ENCODE measurements at regions not wholly inside any gene's neighbourhood (a gene's known extent, or its start where the extent isn't known, plus 50 kb on each side); places are given as distances from the start of the nearest gene placed in this dataset.

DNA sequence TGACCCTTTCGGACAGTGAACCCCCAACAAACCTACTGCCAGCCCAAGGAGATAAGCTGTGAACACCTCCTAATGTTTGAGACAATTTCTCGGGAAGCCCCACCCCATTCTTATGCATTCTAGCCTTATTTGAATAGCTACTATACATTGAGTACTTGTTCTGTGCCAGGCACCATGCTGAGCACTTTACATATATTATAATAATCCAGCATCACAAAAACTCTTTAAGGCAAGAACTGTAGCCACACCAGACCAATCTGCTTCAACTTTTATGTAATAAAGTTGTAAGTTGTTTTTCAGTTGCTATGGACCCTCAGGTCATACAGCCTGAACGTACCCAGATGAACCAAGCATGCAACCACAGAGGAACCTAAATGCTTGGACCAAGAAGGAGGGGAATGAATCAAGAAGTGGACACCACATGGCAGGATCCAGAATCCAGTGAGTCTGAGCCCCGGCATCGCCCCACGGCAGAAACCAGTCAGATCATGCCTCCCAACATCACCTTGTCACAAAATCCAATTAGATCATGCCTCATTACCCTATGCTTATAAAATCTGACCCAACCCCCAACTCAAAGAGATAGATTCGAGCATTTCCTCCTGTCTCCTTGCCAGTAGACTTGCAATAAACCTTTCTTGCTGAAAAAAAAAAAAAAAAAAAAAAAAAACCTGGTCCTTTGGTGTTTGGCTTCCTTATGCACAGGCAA is 225.0 kb downstream of the QDPR start:
- DNase-seq, result no peak

DNA sequence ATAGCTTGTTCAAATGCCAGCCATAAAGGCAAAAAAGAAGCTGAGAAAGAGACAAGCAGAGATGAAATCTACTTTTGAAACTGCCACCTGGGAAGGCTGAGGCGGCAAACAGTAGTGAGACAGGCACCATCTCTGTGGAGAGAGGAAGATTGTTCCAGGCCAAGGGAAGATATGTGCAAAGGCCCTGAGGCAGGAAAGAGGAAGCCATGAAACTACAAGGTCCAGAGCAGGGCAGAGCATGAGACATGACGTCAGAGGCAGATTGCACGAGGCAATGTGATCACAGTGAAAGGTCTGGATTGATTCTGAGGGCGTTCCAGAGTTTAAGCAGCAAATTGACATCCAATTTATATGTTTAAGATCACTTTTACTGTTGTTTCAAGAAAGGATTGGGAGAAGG is 226.1 kb downstream of the QDPR start:
- no peak for DNase-seq

DNA sequence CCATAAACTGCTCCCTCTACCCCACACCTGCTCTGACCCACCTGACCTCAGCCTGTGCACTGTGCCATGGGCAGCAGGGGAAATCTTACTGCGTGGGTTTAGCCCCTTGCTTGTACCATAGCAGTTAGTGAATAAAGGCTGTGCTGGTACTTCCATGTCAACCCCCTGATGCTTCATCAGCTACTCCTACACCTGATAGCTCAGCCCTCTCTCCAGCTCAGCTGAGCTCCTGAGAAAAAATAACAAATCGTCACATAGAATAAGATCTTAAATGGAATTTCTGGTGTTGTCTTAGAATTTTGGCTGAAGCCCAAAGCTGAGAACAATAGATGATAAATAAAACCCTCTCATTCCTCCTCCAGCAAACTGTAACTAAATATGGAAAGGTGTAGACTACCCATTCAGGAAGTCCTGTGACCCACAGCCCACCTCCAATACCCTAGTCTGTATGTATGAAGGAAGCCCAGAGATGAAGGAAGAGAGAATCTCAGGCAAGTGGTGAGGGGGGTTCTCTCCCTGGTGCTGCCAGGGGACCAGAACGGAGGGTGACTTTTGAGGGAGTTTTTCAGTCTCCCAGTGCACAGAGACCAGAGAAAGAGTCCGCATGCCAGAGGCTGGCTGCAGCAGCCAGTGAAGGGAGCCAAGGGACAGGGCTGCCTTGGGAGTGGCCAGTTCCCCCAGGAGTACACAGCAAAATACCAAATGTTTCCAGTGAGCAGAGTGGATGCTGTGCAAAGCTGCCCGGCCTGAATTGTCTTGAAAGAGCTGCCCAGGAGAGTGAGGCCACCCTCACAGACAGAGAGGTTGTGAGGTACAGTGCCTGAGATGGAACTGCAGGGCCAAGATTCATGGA is 227.3 kb downstream of the QDPR start:
- DNase-seq, result no peak

DNA sequence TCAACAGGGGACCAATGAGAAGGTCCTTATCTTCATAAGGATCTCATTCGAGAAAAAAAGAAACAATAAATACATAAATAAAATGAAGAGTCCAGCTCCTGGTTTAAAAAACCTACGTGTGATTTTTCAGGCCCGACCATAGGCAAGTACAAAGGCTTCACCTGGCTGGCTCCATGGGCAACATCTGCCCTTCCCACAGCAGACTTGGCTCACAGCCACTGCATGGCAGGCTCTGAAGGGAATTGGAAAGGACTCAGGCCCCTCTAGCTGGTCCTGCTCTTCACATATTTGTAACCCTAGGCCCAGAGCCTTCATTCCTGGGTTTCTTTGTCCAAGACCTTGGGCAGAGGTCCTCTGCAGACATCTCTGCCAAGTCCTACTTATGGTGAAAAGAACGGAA is 228.1 kb downstream of the QDPR start:
- no peak for DNase-seq

DNA sequence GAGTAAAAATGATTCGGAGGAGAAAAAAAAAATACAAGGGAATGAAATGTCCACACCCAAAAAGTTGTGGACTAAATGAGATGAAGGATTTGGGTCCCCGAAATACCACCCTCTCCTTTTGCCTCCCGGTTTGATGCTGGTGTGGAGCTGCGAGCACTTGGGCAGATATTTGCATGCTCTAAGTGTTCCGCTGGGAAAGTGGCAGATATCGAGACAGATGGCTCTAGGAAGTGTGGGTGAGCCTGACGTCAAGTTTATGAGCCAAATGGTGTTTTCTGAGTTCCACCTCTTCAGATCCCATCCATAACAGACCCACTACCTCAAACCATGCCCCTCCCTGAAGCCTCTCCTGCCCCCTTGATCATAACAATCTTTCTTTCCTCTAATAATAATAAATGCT is 228.6 kb downstream of the QDPR start:
- DNase-seq, result no peak

DNA sequence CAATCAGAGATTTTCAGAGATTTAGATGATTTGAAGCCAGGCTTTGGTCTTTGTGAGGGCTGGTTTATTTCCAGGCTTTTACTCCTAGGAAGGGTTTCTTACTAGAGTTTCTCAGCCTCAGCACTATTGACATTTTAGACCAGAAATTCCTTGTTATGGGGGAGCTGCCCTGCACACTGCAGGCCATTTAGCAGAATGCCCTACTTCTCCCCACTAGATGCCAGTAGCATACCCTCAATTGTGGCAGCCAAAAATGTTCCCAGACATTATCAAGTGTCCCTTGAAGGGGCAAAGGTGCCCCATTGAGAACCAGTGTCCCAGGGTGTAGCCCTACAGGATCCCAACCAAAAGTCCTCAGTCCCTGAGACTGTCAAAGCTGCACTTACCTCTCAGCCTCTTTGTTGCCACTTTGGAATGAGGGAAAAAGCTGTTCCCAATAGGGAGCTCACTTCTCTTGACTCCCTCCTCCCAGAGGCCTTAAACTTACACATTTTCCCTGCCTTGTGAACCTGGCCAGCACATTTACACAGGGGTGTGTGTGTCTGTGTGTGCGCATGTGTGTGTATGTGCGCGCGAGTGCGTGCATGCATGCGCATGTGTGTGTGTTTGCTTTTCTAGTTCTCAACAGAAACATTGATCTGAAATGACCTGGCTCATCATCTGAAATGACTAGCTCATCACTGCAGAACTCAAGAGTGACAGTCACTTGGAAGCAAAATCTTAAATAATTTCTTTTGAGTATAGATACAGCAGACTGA is 231.4 kb downstream of the QDPR start:
- DNase-seq, result no peak

DNA sequence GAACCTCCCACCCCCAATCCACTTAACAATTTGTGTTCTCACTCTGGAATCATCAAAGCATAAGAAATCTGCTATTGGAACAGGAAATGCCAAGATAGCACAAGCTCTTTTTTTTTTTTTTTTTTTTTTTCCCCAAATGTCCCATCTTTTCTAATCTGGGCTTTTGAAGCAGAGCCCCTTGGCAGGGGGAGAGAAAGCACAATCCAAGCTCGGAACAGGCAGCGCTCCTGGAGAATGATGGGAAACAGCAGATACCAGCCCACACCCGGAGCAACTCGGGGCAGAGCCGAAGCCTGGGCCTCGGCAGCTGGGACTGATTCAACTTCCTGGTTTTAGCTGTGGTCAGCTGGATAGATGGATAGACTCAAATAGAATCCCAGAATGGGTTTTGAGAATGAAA is 235.1 kb downstream of the QDPR start:
- no peak for DNase-seq

DNA sequence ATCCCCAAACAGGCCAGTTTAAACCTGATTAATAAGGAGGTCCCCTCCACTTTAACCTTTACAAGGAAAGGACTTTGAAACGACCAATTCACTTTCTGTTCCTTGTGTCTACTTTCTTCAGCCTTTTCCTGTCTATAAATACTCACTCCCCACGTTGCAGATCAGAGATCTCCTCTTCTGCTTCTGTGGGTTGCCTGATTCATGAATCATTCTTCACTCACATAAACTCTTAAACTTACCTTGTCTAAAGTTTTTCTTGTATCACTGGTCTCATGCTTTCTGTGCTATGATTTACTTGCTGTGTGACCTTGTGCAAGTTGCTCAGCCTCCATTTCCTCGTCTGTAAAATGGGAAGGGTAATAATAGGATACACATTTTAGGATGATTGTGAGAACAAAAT is 236.1 kb downstream of the QDPR start:
- no peak for DNase-seq

DNA sequence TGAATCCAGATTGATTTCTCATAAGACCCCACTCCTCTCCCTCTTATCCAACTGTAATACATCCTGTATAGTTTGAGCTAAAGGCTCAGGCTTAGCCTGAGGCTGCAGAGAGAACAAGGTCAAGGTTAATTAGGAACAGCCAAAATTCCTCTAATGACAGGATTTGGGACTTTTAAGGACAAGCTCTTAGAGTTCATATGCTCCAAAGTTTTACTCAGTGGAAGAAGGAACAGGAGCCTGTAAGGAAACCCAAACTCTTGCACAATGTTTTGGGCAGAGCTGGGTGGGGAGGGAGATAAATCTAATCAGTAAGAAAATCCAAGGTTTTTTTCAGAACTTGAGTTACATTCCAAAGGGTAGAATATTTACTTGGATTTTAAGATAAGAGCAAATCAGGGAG is 238.8 kb downstream of the QDPR start:
- DNase-seq, result no peak

DNA sequence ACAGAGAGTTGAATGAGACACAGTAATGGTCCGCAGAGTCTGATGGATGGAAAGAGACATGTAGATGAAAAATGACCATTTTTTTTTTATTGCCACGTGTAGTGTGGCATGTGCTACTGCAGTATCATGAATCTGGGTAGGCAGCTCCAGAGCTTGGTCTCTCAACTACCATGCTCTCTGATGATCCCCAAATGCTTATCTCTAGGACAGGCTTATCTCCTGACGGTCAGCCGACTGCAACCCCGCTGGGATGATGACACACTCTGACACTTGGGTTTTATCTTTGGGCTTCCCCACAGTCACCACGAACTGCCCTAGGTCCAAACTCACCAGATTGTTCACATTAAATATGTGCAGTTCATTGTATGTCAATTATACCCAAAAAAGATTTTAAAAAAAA is 239.7 kb downstream of the QDPR start:
- peak; percentile 22 for DNase-seq

DNA sequence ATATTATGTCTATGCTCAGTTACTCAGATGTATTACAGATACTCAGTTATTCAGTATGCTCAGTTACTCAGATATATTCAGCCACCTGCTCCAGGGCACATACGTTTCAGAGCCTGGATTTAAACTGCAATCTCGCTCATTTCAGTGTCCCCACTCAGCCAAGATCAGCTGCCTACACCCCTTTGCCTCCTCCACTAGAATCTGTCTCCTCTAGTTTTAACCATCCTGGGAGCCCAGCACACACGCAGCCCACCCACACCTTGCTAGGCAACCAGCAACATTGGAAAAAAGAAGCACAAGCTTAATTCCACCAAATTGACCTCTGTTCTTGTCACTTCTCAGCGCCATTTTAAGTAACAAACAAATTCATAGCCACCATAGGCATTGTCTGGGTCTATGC is 246.2 kb downstream of the QDPR start:
- DNase-seq, result no peak

DNA sequence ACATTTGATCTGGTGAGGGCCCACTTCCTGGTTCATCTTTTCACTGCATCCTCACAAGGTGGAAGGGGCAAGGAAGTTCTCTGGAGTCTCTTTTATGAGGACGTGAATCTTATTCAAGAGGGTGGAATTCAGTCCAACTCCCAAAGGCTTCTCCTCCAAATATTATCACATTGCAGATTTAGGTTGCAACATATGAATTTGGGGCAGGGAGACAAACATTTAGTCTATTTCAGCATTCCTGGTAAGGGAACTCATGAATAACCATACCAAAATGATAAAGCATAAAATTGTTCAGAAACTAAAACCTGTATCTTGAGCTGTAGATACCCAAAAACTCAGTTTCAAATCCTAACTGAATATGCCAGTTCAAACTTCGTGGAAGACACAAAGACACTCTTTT is 246.8 kb downstream of the QDPR start:
- no peak for DNase-seq

DNA sequence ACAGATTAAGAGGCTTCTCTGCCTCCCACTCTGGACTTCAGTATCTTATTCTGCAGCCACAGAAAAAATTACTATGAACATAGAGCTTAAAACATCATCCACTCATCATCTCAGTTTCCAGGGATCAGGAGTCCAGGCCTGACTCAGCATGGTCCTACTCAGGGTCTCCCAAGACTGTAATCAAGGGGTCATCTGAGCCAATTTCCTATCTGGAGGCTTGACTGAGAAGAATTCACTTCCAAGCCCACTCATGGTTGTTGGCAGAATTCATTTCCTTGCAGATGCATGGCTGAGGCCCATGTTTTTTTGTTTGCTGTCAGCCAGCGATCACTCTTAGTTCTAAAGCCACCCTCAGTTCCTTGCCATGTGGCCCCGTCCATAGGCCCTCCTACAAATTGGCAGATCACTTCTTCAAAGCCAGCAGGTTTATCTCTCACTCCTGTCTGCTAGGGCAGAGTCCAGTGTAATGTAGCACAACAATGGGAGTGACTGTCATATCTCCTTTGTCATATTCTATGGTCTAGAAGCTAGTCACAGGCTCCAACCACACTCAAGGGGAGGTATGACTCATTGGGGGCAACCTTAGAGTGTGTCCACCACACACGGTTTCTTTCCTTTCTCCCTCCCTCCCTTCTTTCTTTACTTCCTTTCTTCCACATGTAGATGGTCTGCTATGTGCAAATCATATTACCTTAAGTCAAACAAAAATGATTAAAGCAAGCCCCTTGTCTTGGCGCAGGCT is 251.6 kb downstream of the QDPR start:
- DNase-seq, result no peak

DNA sequence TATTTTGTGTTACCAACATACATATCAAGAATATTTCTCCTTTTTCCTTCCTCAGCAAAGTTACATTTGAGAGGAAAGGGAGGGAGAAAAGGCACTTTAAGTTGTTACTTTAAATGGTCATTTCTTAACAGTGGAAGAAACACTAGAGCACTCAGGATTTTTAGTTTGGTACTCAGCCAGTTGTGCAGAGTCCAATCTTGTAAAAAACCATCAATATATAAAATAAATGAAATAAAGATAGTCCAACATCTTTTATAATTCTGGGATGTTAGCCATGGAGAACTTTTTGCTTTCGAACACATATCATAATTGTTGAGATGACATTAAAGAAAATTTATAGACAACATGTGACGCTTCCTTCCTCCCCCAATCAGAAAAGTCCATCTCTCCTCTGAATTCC is 253.8 kb downstream of the QDPR start:
- DNase-seq, result no peak

DNA sequence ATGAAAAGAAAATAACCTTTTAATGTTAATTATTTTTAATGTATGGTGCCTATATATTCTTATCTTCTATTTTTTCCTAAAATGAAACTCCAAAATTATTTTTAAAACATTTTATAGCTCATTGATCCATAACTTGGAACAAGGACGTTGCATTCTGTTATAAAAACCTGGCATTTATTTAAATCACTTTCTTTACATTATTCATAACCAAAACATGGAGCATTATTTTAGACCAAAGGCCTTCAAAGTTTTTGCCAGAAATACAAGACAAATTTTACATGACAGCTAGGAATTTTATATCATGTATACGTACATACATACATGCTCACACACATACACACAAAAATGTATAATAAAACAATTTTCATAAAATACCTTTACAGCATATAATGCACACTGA is 259.8 kb downstream of the QDPR start:
- DNase-seq, result no peak

DNA sequence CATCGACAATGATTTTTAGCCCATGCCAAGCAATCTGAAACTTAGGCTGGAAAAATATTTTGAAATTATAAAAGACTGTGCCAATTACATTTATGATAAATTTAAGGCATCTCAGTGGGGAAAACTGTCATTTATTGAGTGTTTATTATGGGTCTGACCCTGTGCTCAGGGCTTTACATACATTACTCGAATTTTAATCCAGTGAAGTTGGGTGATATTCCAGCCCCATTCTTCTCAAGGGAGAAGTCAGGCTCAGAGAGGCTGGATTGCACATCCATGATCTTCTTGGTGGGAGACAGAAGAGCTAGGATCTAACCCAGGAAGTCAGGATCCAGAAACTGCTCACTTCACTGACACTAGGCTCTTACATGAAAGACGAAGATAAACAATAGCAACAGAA is 260.8 kb downstream of the QDPR start:
- DNase-seq, result no peak

DNA sequence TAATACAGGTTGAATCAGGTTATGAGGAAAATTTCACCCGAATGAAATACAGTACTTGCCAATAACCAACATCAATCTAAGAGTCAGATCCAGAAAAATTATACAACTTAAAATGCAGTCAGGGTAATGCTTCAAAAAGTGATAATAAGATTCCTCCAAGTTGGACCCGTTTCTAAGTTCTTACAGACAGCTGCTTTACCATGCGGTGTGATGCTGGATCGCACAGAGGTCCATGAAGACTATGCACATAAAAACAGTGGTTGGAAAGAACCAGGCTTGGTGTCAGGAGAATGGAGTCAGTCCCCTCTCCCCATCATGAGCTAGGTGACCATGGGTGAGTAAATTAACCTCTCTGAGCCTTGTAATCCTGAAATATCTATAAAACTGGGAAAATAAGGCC is 261.3 kb downstream of the QDPR start:
- no peak for DNase-seq

DNA sequence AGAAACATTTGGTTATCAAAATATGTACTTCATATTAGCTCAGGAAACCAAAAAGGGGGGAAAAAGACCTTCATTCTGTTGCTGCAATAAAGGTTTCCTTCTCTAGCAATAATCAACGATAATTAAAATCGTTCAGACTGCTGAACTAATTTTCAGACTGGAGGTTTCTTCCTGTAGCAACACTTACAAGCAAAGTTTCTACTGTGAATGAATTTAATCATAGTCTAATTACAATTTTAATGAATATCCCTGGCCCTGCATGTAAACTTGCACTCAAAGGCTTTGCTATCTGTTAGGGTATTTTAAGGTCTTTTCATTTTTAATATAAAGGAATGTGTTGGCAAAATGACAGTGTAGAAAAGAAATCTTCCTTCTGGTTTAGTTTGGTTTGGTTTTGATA is 265.2 kb downstream of the QDPR start:
- DNase-seq, result no peak

DNA sequence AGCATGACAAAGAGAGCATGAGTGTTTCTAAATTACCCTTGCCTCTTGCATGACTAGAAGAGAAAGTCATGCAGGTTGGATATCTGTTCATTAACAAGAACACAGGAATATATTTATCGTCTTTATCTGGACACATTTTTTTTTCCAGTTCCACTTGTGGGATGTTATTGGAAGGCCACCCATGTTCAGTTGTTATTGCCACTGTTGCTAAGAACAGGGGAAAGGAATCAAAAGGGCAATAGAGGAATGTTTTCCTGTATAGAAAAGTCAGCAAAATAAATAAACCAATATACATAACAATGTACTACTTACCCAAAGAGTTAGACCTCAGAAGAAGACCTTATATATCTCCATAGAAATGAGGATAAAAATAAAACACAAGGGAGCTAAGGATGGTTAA is 270.1 kb downstream of the QDPR start:
- no peak for DNase-seq

DNA sequence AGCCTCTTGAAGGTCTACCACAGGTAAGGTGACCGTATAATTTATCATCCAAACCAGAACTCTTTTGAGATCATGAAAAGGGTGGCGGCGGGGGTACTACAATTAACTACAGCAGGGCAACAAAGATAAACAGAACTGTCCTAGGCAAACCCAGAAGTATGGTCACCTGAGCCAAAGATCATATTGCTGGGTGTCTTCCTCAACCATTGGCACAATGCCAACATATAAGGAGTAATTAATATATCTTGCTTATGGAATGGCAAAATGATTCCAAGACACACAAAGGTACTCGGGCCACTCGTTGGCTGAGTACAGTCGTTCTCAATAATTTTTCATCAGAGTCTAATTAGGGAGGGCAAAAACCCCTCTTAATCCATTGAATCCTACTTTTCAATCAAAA is 273.3 kb downstream of the QDPR start:
- no peak for DNase-seq

DNA sequence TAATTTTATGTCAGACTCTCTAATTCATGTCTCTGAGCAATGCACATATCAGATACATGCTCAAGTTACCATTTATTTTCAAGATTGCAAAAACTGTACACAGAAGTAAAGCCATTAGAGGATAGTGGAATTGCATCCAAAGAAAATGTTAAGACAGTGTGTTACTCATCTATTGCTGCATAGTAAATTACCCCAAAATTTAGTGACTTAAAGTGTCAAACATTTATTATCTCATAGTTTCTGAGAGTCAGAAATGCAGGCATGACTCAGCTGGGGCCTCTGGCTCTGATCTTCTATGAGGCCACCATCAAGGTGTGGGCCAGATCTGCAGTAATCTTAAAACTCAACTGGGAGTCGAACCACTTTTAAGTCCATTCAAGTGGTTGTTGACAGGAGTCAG is 275.2 kb downstream of the QDPR start:
- no peak for DNase-seq

DNA sequence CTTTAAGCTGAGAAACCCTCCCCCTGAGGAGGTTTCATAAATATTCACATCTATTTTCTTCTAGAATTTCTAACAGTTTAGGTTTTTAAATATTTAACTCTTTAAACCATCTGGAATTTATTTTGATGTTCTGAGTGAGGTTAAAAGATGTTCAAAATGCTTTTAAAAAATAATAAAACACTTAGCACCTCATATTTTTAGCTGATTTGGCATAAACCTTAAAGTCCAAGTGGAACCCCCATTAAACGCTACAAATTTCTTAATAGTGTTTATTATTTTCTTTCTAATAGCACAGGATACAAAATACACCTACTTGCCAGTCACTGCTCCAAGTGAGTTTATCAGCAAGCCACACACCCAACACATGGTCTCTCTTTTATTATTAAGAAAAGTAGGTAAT is 277.2 kb downstream of the QDPR start:
- DNase-seq, result no peak

DNA sequence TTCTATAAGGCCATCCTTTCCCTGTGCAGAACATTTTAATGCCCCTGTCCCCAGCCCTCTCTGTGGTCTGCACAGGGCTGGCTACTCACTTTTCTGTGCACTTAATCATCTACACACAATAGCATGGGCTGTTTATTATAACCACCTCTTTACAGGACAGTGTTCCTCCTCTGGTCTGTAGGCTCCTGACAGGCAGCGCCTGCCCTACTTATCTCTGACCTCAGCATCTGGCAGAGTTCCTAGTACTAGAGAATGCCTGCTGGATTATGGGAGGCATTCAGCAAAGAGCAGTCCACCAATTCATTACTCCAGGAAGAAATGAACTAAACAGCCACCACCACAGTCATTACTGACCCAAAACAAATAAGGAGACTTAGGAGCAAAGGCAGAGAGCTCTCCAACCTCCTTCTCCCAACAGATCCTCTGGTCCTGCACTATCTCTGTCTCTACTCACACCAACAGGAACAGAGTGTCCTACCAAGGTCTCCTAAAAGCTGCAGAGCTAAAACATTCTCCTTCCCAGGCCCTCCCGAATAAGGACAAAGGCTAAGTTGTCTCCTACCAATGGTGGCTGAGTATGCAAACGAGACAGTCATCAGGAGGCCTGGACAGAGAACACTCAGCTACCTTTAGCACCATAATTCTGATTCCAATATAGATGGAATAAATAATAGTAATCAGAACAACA is 279.2 kb downstream of the QDPR start:
- DNase-seq, result no peak

All from hematopoietic multipotent progenitor cell treated with erythropoietin and hydrocortisone succinate and interleukin-3 and kit ligand, for 8 days (in vitro differentiated cells).